GM23338 (cell line): ENCODE measurements at regions not wholly inside any gene's neighbourhood (a gene's known extent, or its start where the extent isn't known, plus 50 kb on each side); places are given as distances from the start of the nearest gene placed in this dataset.

ENCODE experiments used
- ATAC-seq: fragments of 200-7000 bp; cut with Tn5 transposase; 3 replicates; pipeline ENCODE4 v1.9.1; 2020
- DNase-seq: peaks from one replicate; pipeline ENCODE4 v3.0.0-alpha.2; 2015; ENCODE audit warnings: low spot score
- H2AFZ ChIP-seq: fragments of 200-600 bp; sonication (generic); 2 replicates; pipeline ENCODE4 v1.8.0; 2016; ENCODE audit warnings: antibody characterized with exemption, mild to moderate bottlenecking, moderate library complexity
- H3F3A ChIP-seq: fragments of 200-600 bp; sonication (generic); replicated peaks from 2 replicates; pipeline ENCODE4 v1.8.0; 2017; ENCODE audit warnings: antibody characterized with exemption, mixed run types, low read depth
- H3K27ac ChIP-seq: fragments of 200-600 bp; sonication (generic); 2 replicates; pipeline ENCODE4 v1.6.1; 2016; ENCODE audit warnings: low read depth
- H3K27me3 ChIP-seq: fragments of 200-600 bp; sonication (generic); 2 replicates; pipeline ENCODE4 v1.8.0; 2016; ENCODE audit warnings: mild to moderate bottlenecking, mixed run types, moderate library complexity; ENCODE audit not compliant: insufficient read depth
- H3K36me3 ChIP-seq: fragments of 200-600 bp; sonication (generic); 2 replicates; pipeline ENCODE4 v1.8.0; 2016; ENCODE audit warnings: mild to moderate bottlenecking; ENCODE audit not compliant: insufficient read depth
- H3K4me1 ChIP-seq: fragments of 200-600 bp; sonication (generic); 2 replicates; pipeline ENCODE4 v1.8.0; 2016; ENCODE audit warnings: mild to moderate bottlenecking, moderate library complexity; ENCODE audit not compliant: insufficient read depth
- H3K4me2 ChIP-seq: fragments of 200-600 bp; sonication (generic); 2 replicates; pipeline ENCODE4 v1.7.1; 2017; ENCODE audit warnings: mixed run types
- H3K4me3 ChIP-seq: fragments of 200-600 bp; sonication (generic); 2 replicates; pipeline ENCODE4 v1.6.1; 2016; ENCODE audit warnings: mixed run types
- H3K79me2 ChIP-seq: fragments of 200-600 bp; sonication (generic); replicated peaks from 2 replicates; pipeline ENCODE4 v1.8.0; 2017; ENCODE audit warnings: mild to moderate bottlenecking; ENCODE audit not compliant: insufficient read depth
- H3K9me2 ChIP-seq: fragments of 200-600 bp; sonication (generic); 2 replicates; pipeline ENCODE4 v1.8.0; 2017; ENCODE audit not compliant: insufficient read depth
- H4K20me1 ChIP-seq: fragments of 200-600 bp; sonication (generic); replicated peaks from 2 replicates; pipeline ENCODE4 v1.8.0; 2017; ENCODE audit warnings: mild to moderate bottlenecking; ENCODE audit not compliant: insufficient read depth
- H3K27ac Mint-ChIP-seq: 2 replicates; pipeline ENCODE4 v1.8.0; 2020; ENCODE audit warnings: inconsistent platforms, mild to moderate bottlenecking, moderate library complexity, mixed read lengths
- H3K27me3 Mint-ChIP-seq: 3 replicates; pipeline ENCODE4 v1.8.0; 2022; ENCODE audit warnings: low read depth, mild to moderate bottlenecking, moderate library complexity, mixed read lengths, inconsistent platforms; ENCODE audit not compliant: insufficient read depth, poor library complexity
- H3K36me3 Mint-ChIP-seq: 3 replicates; pipeline ENCODE4 v1.8.0; 2021; ENCODE audit warnings: low read depth, mild to moderate bottlenecking, inconsistent platforms, moderate library complexity, mixed read lengths
- H3K4me1 Mint-ChIP-seq: 3 replicates; pipeline ENCODE4 v1.8.0; 2020; ENCODE audit warnings: mild to moderate bottlenecking, inconsistent platforms, mixed read lengths
- H3K4me3 Mint-ChIP-seq: 3 replicates; pipeline ENCODE4 v1.8.0; 2021; ENCODE audit warnings: moderate library complexity, mild to moderate bottlenecking, inconsistent platforms, mixed read lengths
- H3K9me3 Mint-ChIP-seq: 3 replicates; pipeline ENCODE4 v1.8.0; 2020; ENCODE audit warnings: moderate library complexity, mild to moderate bottlenecking, inconsistent platforms, mixed read lengths
- CTCF ChIP-seq, 2 experiments: fragments of 200-600 bp in 1 of 2; sonication (generic) in 1 of 2; conservative IDR thresholded peaks; 2 replicates each; pipeline versions ENCODE4 v1.5.1 to v1.6.1; 2016 to 2017; ENCODE audit warnings: antibody characterized with exemption in 2 of 2, low read depth in 2 of 2, mild to moderate bottlenecking in 2 of 2, moderate library complexity in 1 of 2
- EZH2 ChIP-seq: fragments of 200-600 bp; sonication (generic); IDR thresholded peaks from one replicate; pipeline ENCODE4 v1.8.0; 2017; ENCODE audit warnings: antibody characterized with exemption, mild to moderate bottlenecking, low read depth; ENCODE audit not compliant: unreplicated experiment
- ZNF114 ChIP-seq: fragments of 250-450 bp; sonication (Bioruptor Pico); IDR thresholded peaks from 2 replicates; pipeline ENCODE4 v1.5.0; 2020; ENCODE audit warnings: mild to moderate bottlenecking, moderate library complexity
- ZNF462 ChIP-seq: fragments of 250-450 bp; sonication (Bioruptor Pico); IDR thresholded peaks from 2 replicates; pipeline ENCODE4 v1.5.0; 2020; ENCODE audit warnings: mild to moderate bottlenecking, moderate library complexity

DNA sequence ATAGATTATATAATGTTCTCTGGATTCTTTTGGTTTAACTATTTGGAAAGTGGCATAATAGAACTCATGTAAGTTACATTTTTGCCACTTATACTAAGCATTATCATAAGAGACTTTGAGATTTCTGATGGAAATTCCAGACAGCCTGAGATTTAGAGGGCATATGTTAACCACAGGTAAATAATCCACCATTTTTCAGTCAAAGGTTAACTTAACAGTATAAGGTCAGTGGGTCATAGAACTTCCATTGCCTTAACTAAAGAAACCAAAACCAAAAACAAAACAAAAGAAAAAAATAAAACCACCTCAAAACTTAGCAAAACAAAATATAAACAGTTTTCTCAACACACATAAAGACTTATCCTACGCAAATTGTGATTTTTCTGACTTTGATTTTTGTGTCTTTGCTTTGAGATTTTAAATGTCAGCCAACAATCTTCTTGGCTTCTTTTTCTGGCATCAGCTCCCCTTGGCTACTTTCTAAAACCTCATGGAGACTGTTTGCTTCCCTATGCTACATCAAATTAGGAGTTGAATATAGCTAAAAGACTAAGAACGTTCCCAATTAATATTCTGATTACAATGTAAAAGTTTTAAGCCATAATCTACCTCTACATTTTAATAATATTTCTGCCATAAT lies 430.1 kb upstream of the DAB2 start (continued):
- TF ChIP-seq ZNF462 (CRISPR knock-in tag) (no peak), CTCF (conservative IDR thresholded peaks at IDR 0.05; ENCODE audit: low read depth in 2 of 2) (no peak)

GRCh38 chr5:39850291-39850690 lies 425.5 kb upstream of the DAB2 start:
- H3K79me2 ChIP-seq: no peaks in the 10 kb centered on the region
- H3K4me2 ChIP-seq: no peak overlapping the region
- H3K9me2 ChIP-seq: no peaks in the 10 kb centered on the region
- Mint-ChIP-seq H3K4me3 (no peak overlapping the region), H3K9me3 (no peaks in the 10 kb centered on the region), H3K27ac (no peak overlapping the region), H3K4me1 (no peaks in the 10 kb centered on the region), H3K27me3 (peaks cover 5% of the 10 kb centered on the region), H3K36me3 (no peaks in the 10 kb centered on the region)
- no peaks in the 10 kb centered on the region for H3F3A ChIP-seq
- no peaks in the 10 kb centered on the region for H3K36me3 ChIP-seq
- TF ChIP-seq EZH2: no peak
- no peak for TF ChIP-seq ZNF114 (CRISPR knock-in tag)
- no peak for TF ChIP-seq ZNF462 (CRISPR knock-in tag)
- H3K4me3 ChIP-seq: no peak overlapping the region
- no peaks in the 10 kb centered on the region for H4K20me1 ChIP-seq
- no peak overlapping the region for H3K27ac ChIP-seq
- ATAC-seq (no peak), DNase-seq (no peak)
- no peaks in the 10 kb centered on the region for H3K4me1 ChIP-seq
- no peak overlapping the region for H2AFZ ChIP-seq
- no peaks in the 10 kb centered on the region for H3K27me3 ChIP-seq
